Panc1 (cell line): ENCODE measurements at regions not wholly inside any gene's neighbourhood (a gene's known extent, or its start where the extent isn't known, plus 50 kb on each side); places are given as distances from the start of the nearest gene placed in this dataset.

ENCODE experiments used
- ATAC-seq: fragments of 200-7000 bp; cut with Tn5 transposase; 2 replicates; pipeline ENCODE4 v1.9.1; 2020; ENCODE audit warnings: mild to moderate bottlenecking, moderate library complexity
- BruUV-seq: library from RNA; stranded (reverse); fragments of 400-500 nt; replicated peaks from 2 replicates; lab custom pipeline; 2021; lab: Mats Ljungman, UMichigan
- CTCF ChIA-PET: fragments of 300-600 bp; sonication (Branson Sonifier 250); formaldehyde crosslinking; loops from one replicate; lab custom pipeline; 2022; ENCODE audit warnings: antibody characterized with exemption; lab: Charles Lee
- POLR2A ChIA-PET: fragments of 300-600 bp; sonication (Branson Sonifier 250); formaldehyde crosslinking; loops from one replicate; lab custom pipeline; 2022; ENCODE audit warnings: antibody characterized with exemption; lab: Charles Lee
- DNase-seq: peaks from one replicate; pipeline ENCODE4 v3.0.0-alpha.2; 2010; ENCODE audit warnings: low read depth, low spot score
- H3K27ac ChIP-seq: 2 replicates; pipeline ENCODE4 v1.5.1; 2011; ENCODE audit warnings: mild to moderate bottlenecking, low read length, inconsistent platforms
- H3K27me3 ChIP-seq: fragments of 200-500 bp; sonication (Bioruptor generic); 2 replicates; pipeline ENCODE4 v1.6.0; 2014; ENCODE audit warnings: low read length, inconsistent platforms; ENCODE audit not compliant: control insufficient read depth, insufficient read depth
- H3K36me3 ChIP-seq: fragments of 200-500 bp; sonication (Bioruptor generic); 2 replicates; pipeline ENCODE4 v1.5.1; 2014; ENCODE audit warnings: inconsistent platforms, mild to moderate bottlenecking, low read length, moderate library complexity; ENCODE audit not compliant: control insufficient read depth, insufficient read depth
- H3K4me1 ChIP-seq: 2 replicates; pipeline ENCODE4 v1.5.1; 2011; ENCODE audit warnings: inconsistent platforms, mild to moderate bottlenecking, low read length, moderate library complexity; ENCODE audit not compliant: control insufficient read depth, insufficient read depth
- H3K4me3 ChIP-seq, 2 experiments: 2 replicates each; pipeline ENCODE4 v1.5.1; 2011 to 2012; ENCODE audit warnings: low read depth in 2 of 2, low read length in 2 of 2, mild to moderate bottlenecking in 2 of 2, inconsistent platforms in 1 of 2, moderate library complexity in 1 of 2
- H3K9me3 ChIP-seq: fragments of 200-500 bp; sonication (Bioruptor generic); 2 replicates; pipeline ENCODE4 v1.5.1; 2014; ENCODE audit warnings: low read depth, mild to moderate bottlenecking, inconsistent platforms, low read length, moderate library complexity; ENCODE audit not compliant: control insufficient read depth, insufficient read depth
- CTCF ChIP-seq: fragments of 450-650 bp; IDR thresholded peaks from 2 replicates; pipeline ENCODE4 v1.5.1; 2017; ENCODE audit warnings: mild to moderate bottlenecking
- POLR2AphosphoS5 ChIP-seq: IDR thresholded peaks from 2 replicates; pipeline ENCODE4 v1.6.1; 2012; ENCODE audit warnings: mild to moderate bottlenecking, low read depth, low read length, moderate library complexity
- REST ChIP-seq, 2 experiments: IDR thresholded peaks; 2 replicates each; pipeline ENCODE4 v1.6.1; 2011 to 2012; ENCODE audit warnings: low read depth in 2 of 2, control low read depth in 1 of 2, low read length in 1 of 2, mild to moderate bottlenecking in 1 of 2, moderate library complexity in 1 of 2; ENCODE audit not compliant: insufficient read depth in 1 of 2
- SIN3A ChIP-seq: IDR thresholded peaks from 2 replicates; pipeline ENCODE4 v1.6.1; 2012; ENCODE audit warnings: low read depth, mild to moderate bottlenecking, low read length, moderate library complexity, borderline replicate concordance; ENCODE audit not compliant: insufficient read depth
- TCF7L2 ChIP-seq: IDR thresholded peaks from 2 replicates; pipeline ENCODE4 v1.6.1; 2011; ENCODE audit warnings: mild to moderate bottlenecking, low read depth, low read length, inconsistent platforms
- in situ Hi-C: cut with HindIII; loops from 2 replicates; pipeline ENCODE4 v1.10.0; 2016; ENCODE audit warnings: low sequenced_read_pairs, low pct_unique_long_range_greater_than_20kb
- intact Hi-C: fragments of 100-400 bp; cut with micrococcal nuclease; formaldehyde crosslinking; loops from one replicate; pipeline ENCODE4 v1.10.0; 2022; ENCODE audit not compliant: unreplicated experiment

- DNase-seq (no peak), ATAC-seq (no peak)
- H3K36me3 ChIP-seq: no peaks in the 10 kb centered on the region
- CTCF ChIA-PET: no interaction called here
- 0 out of 2 replicates have a peak, but pooled peaks cover 3% of the 10 kb centered on the region for H3K9me3 ChIP-seq
- intact Hi-C loops (no loop called here), in situ Hi-C loops (no loop called here)
- no peak overlapping the region for H3K27ac ChIP-seq
- no TSS peak for BruUV-seq
- POLR2A ChIA-PET: no interaction called here
- no peaks in the 10 kb centered on the region for H3K4me1 ChIP-seq
- TF ChIP-seq TCF7L2 (no peak), REST (IDR thresholded peaks at IDR 0.05; ENCODE audit: insufficient read depth in 1 of 2, low read depth in 2 of 2, low read length in 1 of 2) (no peak), CTCF (no peak), POLR2AphosphoS5 (no peak), SIN3A (no peak)
- no peaks in the 10 kb centered on the region for H3K27me3 ChIP-seq
- H3K4me3 ChIP-seq: no peak overlapping the region
These were observed 1212.1 kb upstream of the CITED2 start for GRCh38 chr6:140586426-140587061.

GRCh38 chr6:140581601-140582000, 1207.2 kb upstream of the CITED2 start:
- Histone ChIP-seq H3K27ac (no peak overlapping the region), H3K9me3 (no peaks in the 10 kb centered on the region), H3K27me3 (no peaks in the 10 kb centered on the region), H3K4me1 (no peaks in the 10 kb centered on the region), H3K4me3 (no peak overlapping the region), H3K36me3 (no peaks in the 10 kb centered on the region)
- intact Hi-C loops: no loop called here
- no TSS peak for BruUV-seq
- DNase-seq (no peak), ATAC-seq (no peak)
- POLR2A ChIA-PET: no interaction called here
- TF ChIP-seq REST (IDR thresholded peaks at IDR 0.05; ENCODE audit: insufficient read depth in 1 of 2, low read depth in 2 of 2, low read length in 1 of 2): no peak
- TF ChIP-seq SIN3A: no peak
- TF ChIP-seq POLR2AphosphoS5: no peak
- no peak for TF ChIP-seq TCF7L2
- no peak for TF ChIP-seq CTCF
- in situ Hi-C loops: no loop called here
- CTCF ChIA-PET: no interaction called here
